ENCODE measurements at regions not wholly inside any gene's neighbourhood (a gene's known extent, or its start where the extent isn't known, plus 50 kb on each side); places are given as distances from the start of the nearest gene placed in this dataset.
A peak's percentile ranks its signal among the peaks of the same experiment; 100 is the strongest.
"Not testable (repeated sequence)": the region's sequence is repeated elsewhere in the genome, so short reads cannot be mapped to it uniquely, and the experiment has no call there.

- Histone ChIP-seq H3K4me3 (no peak overlapping the region), H3K27me3 (replicated peaks) (no peaks in the 10 kb centered on the region), H3K27ac (no peak overlapping the region), H3K36me3 (no peaks in the 10 kb centered on the region), H3K4me1 (replicated peaks) (no peaks in the 10 kb centered on the region), H3K9me3 (replicated peaks) (no peaks in the 10 kb centered on the region)
- no peak for DNase-seq (ENCODE audit: low read depth in 1 of 2, low spot score in 2 of 2)
Measured at GRCh38 chr2:215550331-215550730, 114.5 kb upstream of the FN1 start.

GRCh38 chr2:215548714-215549113 lies 112.8 kb upstream of the FN1 start:
- H3K4me1 ChIP-seq (replicated peaks) = no peaks in the 10 kb centered on the region
- H3K27me3 ChIP-seq (replicated peaks) = no peaks in the 10 kb centered on the region
- DNase-seq (ENCODE audit: low read depth in 1 of 2, low spot score in 2 of 2) = no peak
- no peak overlapping the region for H3K4me3 ChIP-seq
- no peak overlapping the region for H3K27ac ChIP-seq
- H3K36me3 ChIP-seq = no peaks in the 10 kb centered on the region
- no peaks in the 10 kb centered on the region for H3K9me3 ChIP-seq (replicated peaks)

GRCh38 chr2:215542690-215543089 lies 106.8 kb upstream of the FN1 start:
- Histone ChIP-seq H3K4me3 (no peak overlapping the region), H3K4me1 (replicated peaks) (peaks cover 4% of the 10 kb centered on the region; the same call in 1 of the 2 replicates), H3K27ac (no peak overlapping the region), H3K36me3 (no peaks in the 10 kb centered on the region), H3K9me3 (replicated peaks) (no peaks in the 10 kb centered on the region), H3K27me3 (replicated peaks) (no peaks in the 10 kb centered on the region)
- no peak for DNase-seq (ENCODE audit: low read depth in 1 of 2, low spot score in 2 of 2)

GRCh38 chr2:215540658-215541057 lies 104.8 kb upstream of the FN1 start:
- H3K4me3 ChIP-seq = no peak overlapping the region
- H3K9me3 ChIP-seq (replicated peaks) = no peaks in the 10 kb centered on the region
- H3K36me3 ChIP-seq = no peaks in the 10 kb centered on the region
- H3K4me1 ChIP-seq (replicated peaks) = peaks cover 21% of the 10 kb centered on the region
- DNase-seq (ENCODE audit: low read depth in 1 of 2, low spot score in 2 of 2) = peak in 1 of 2 experiments; percentile 30
- H3K27me3 ChIP-seq (replicated peaks) = no peaks in the 10 kb centered on the region
- no peak overlapping the region for H3K27ac ChIP-seq

GRCh38 chr2:215537611-215538010 lies 101.7 kb upstream of the FN1 start:
- no peak for DNase-seq (ENCODE audit: low read depth in 1 of 2, low spot score in 2 of 2)
- Histone ChIP-seq H3K9me3 (replicated peaks) (no peaks in the 10 kb centered on the region), H3K4me1 (replicated peaks) (peaks cover 28% of the 10 kb centered on the region), H3K27ac (no peak overlapping the region), H3K36me3 (no peaks in the 10 kb centered on the region), H3K27me3 (replicated peaks) (no peaks in the 10 kb centered on the region), H3K4me3 (no peak overlapping the region)

GRCh38 chr2:215536510-215536909 lies 100.6 kb upstream of the FN1 start:
- Histone ChIP-seq H3K9me3 (replicated peaks) (no peaks in the 10 kb centered on the region), H3K4me3 (no peak overlapping the region), H3K4me1 (replicated peaks) (peaks cover 32% of the 10 kb centered on the region), H3K36me3 (no peaks in the 10 kb centered on the region), H3K27ac (peak overlapping the region; percentile 60), H3K27me3 (replicated peaks) (no peaks in the 10 kb centered on the region)
- peak in 1 of 2 experiments; percentile 70 for DNase-seq (ENCODE audit: low read depth in 1 of 2, low spot score in 2 of 2)

GRCh38 chr2:215535741-215536140 lies 99.9 kb upstream of the FN1 start:
- Histone ChIP-seq H3K27ac (peak overlapping the region; percentile 60), H3K4me3 (no peak overlapping the region), H3K4me1 (replicated peaks) (peaks cover 39% of the 10 kb centered on the region), H3K9me3 (replicated peaks) (no peaks in the 10 kb centered on the region), H3K27me3 (replicated peaks) (no peaks in the 10 kb centered on the region), H3K36me3 (no peaks in the 10 kb centered on the region)
- peak in 1 of 2 experiments; percentile 47 for DNase-seq (ENCODE audit: low read depth in 1 of 2, low spot score in 2 of 2)

- Histone ChIP-seq H3K27ac (no peak overlapping the region), H3K4me3 (no peak overlapping the region), H3K9me3 (replicated peaks) (no peaks in the 10 kb centered on the region), H3K4me1 (replicated peaks) (peaks cover 43% of the 10 kb centered on the region), H3K27me3 (replicated peaks) (no peaks in the 10 kb centered on the region), H3K36me3 (no peaks in the 10 kb centered on the region)
- DNase-seq (ENCODE audit: low read depth in 1 of 2, low spot score in 2 of 2) = no peak
Measured at GRCh38 chr2:215535125-215535668, 99.3 kb upstream of the FN1 start.

GRCh38 chr2:215533716-215534115 lies 97.8 kb upstream of the FN1 start:
- peaks cover 56% of the 10 kb centered on the region for H3K4me1 ChIP-seq (replicated peaks)
- DNase-seq (ENCODE audit: low read depth in 1 of 2, low spot score in 2 of 2); H3K4me3 ChIP-seq; H3K9me3 ChIP-seq (replicated peaks); H3K36me3 ChIP-seq; H3K27me3 ChIP-seq (replicated peaks); H3K27ac ChIP-seq: not testable (repeated sequence)

GRCh38 chr2:215532844-215533243 lies 97.0 kb upstream of the FN1 start:
- H3K4me1 ChIP-seq (replicated peaks) = peaks cover 62% of the 10 kb centered on the region
- H3K4me3 ChIP-seq = no peak overlapping the region
- no peak for DNase-seq (ENCODE audit: low read depth in 1 of 2, low spot score in 2 of 2)
- H3K27ac ChIP-seq = no peak overlapping the region
- no peaks in the 10 kb centered on the region for H3K27me3 ChIP-seq (replicated peaks)
- no peaks in the 10 kb centered on the region for H3K36me3 ChIP-seq
- H3K9me3 ChIP-seq (replicated peaks) = no peaks in the 10 kb centered on the region

GRCh38 chr2:215531284-215531683 lies 95.4 kb upstream of the FN1 start:
- peak in 1 of 2 experiments; percentile 31 for DNase-seq (ENCODE audit: low read depth in 1 of 2, low spot score in 2 of 2)
- H3K4me1 ChIP-seq (replicated peaks) = peaks cover 57% of the 10 kb centered on the region
- H3K36me3 ChIP-seq = no peaks in the 10 kb centered on the region
- H3K27ac ChIP-seq = peak overlapping the region; percentile 62
- no peaks in the 10 kb centered on the region for H3K9me3 ChIP-seq (replicated peaks)
- H3K4me3 ChIP-seq = no peak overlapping the region
- no peaks in the 10 kb centered on the region for H3K27me3 ChIP-seq (replicated peaks)

GRCh38 chr2:215530191-215530968 lies 94.5 kb upstream of the FN1 start:
- Histone ChIP-seq H3K4me3 (no peak overlapping the region), H3K36me3 (no peaks in the 10 kb centered on the region), H3K27me3 (replicated peaks) (no peaks in the 10 kb centered on the region), H3K4me1 (replicated peaks) (peaks cover 48% of the 10 kb centered on the region), H3K27ac (peak overlapping the region; percentile 62), H3K9me3 (replicated peaks) (no peaks in the 10 kb centered on the region)
- peak in 1 of 2 experiments; percentile 41 for DNase-seq (ENCODE audit: low read depth in 1 of 2, low spot score in 2 of 2)

- peaks cover 44% of the 10 kb centered on the region for H3K4me1 ChIP-seq (replicated peaks)
Measured at GRCh38 chr2:215529271-215529670, 93.4 kb upstream of the FN1 start.

GRCh38 chr2:215528555-215528954 lies 92.7 kb upstream of the FN1 start:
- H3K4me1 ChIP-seq (replicated peaks) = peaks cover 44% of the 10 kb centered on the region
- H3K4me3 ChIP-seq = no peak overlapping the region

More at GRCh38 chr2:215529271-215529670, 93.4 kb upstream of the FN1 start:
- Histone ChIP-seq H3K36me3 (no peaks in the 10 kb centered on the region), H3K9me3 (replicated peaks) (no peaks in the 10 kb centered on the region), H3K27me3 (replicated peaks) (no peaks in the 10 kb centered on the region), H3K27ac (peak overlapping the region; percentile 65), H3K4me3 (no peak overlapping the region)
- DNase-seq (ENCODE audit: low read depth in 1 of 2, low spot score in 2 of 2) = no peak

More at GRCh38 chr2:215528555-215528954, 92.7 kb upstream of the FN1 start:
- Histone ChIP-seq H3K9me3 (replicated peaks) (no peaks in the 10 kb centered on the region), H3K27me3 (replicated peaks) (no peaks in the 10 kb centered on the region), H3K27ac (peak overlapping the region; percentile 65), H3K36me3 (no peaks in the 10 kb centered on the region)
- DNase-seq (ENCODE audit: low read depth in 1 of 2, low spot score in 2 of 2) = peak; percentile 78 to 84

Measured in SJSA1 (cell line).